A549 (cell line): ENCODE measurements at regions not wholly inside any gene's neighbourhood (a gene's known extent, or its start where the extent isn't known, plus 50 kb on each side); places are given as distances from the start of the nearest gene placed in this dataset.

Source experiments
- ATAC-seq, 2 experiments: fragments of 200-7000 bp in 1 of 2; fragments of >200 bp in 1 of 2; cut with Nextera tagmentation in 1 of 2; cut with Tn5 transposase in 1 of 2; 3 replicates each; pipeline versions ENCODE4 v1.8.0 to v1.9.1; 2018 to 2020; ENCODE audit warnings: mild to moderate bottlenecking in 1 of 2, moderate library complexity in 1 of 2
- CTCF ChIA-PET: fragments of 300-600 bp; sonication (Branson Sonifier 250); formaldehyde crosslinking; extraction: SDS; loops from one replicate; lab custom pipeline; 2021; ENCODE audit warnings: antibody characterized with exemption, inconsistent platforms; lab: Yijun Ruan, JAX
- POLR2A ChIA-PET: fragments of 350-600 bp; formaldehyde crosslinking; extraction: SDS; loops from one replicate; lab custom pipeline; 2021; ENCODE audit warnings: antibody characterized with exemption, inconsistent platforms; lab: Yijun Ruan, JAX
- DNase-seq, 2 experiments: peaks; one replicate each; pipeline versions ENCODE4 v3.0.0 to v3.0.0-alpha.2; 2011 to 2016; ENCODE audit warnings: low read depth in 1 of 2, low spot score in 1 of 2
- FAIRE-seq: peaks from 2 replicates; lab custom pipeline; 2011; peaks lifted over from hg19 to GRCh38; lab: Jason Lieb, UNC
- H3K27ac ChIP-seq, 2 experiments: fragments of >200 bp; sonication (Bioruptor Twin); formaldehyde crosslinking; 3 replicates each; pipeline ENCODE4 v1.5.1; 2016 to 2017
- H3K4me1 ChIP-seq: fragments of >200 bp; sonication (Bioruptor Twin); formaldehyde crosslinking; 3 replicates; pipeline ENCODE4 v1.6.1; 2016
- H3K4me2 ChIP-seq: fragments of >200 bp; sonication (Bioruptor Twin); formaldehyde crosslinking; 3 replicates; pipeline ENCODE4 v1.6.1; 2016
- H3K4me3 ChIP-seq: fragments of >200 bp; sonication (Bioruptor Twin); formaldehyde crosslinking; 3 replicates; pipeline ENCODE4 v1.5.1; 2016
- H3K9me3 ChIP-seq: fragments of >200 bp; sonication (Bioruptor Twin); formaldehyde crosslinking; 3 replicates; pipeline ENCODE4 v1.6.1; 2016
- CBX2 ChIP-seq: fragments of 200-600 bp; sonication (generic); IDR thresholded peaks from 2 replicates; pipeline ENCODE4 v1.6.1; 2016; ENCODE audit warnings: low read depth, mild to moderate bottlenecking, borderline replicate concordance
- CBX8 ChIP-seq: fragments of 200-600 bp; sonication (generic); IDR thresholded peaks from 2 replicates; pipeline ENCODE4 v1.6.1; 2016
- CEBPB ChIP-seq, 2 experiments: fragments of >200 bp in 1 of 2; sonication (Bioruptor Twin) in 1 of 2; formaldehyde crosslinking in 1 of 2; IDR thresholded peaks; 2 replicates each; pipeline ENCODE4 v1.6.1; 2012 to 2016
- CHD4 ChIP-seq: fragments of 200-600 bp; sonication (generic); IDR thresholded peaks from 2 replicates; pipeline ENCODE4 v1.6.1; 2016; ENCODE audit warnings: antibody characterized with exemption, mild to moderate bottlenecking, borderline replicate concordance
- EP300 ChIP-seq, 2 experiments: fragments of >200 bp; sonication (Bioruptor Twin); formaldehyde crosslinking; IDR thresholded peaks; 2 replicates in 1 of 2; 3 replicates in 1 of 2; pipeline ENCODE4 v1.6.1; 2016 to 2017
- FOSL2 ChIP-seq, 2 experiments: fragments of 450-650 bp in 1 of 2; fragments of >200 bp in 1 of 2; sonication (Bioruptor Twin) in 1 of 2; formaldehyde crosslinking; IDR thresholded peaks; 2 replicates each; pipeline versions ENCODE4 v1.5.0 to v1.6.1; 2016 to 2020; ENCODE audit warnings: mild to moderate bottlenecking in 1 of 2, moderate library complexity in 1 of 2
- FOXS1 ChIP-seq: fragments of 250-450 bp; sonication (Bioruptor Pico); IDR thresholded peaks from 2 replicates; pipeline ENCODE4 v1.5.0; 2020; ENCODE audit warnings: mild to moderate bottlenecking, moderate library complexity
- GATA3 ChIP-seq: IDR thresholded peaks from 2 replicates; pipeline ENCODE4 v1.6.1; 2012; ENCODE audit warnings: borderline replicate concordance
- HDAC2 ChIP-seq: fragments of 200-600 bp; sonication (generic); IDR thresholded peaks from 2 replicates; pipeline ENCODE4 v1.6.1; 2016
- HMGXB4 ChIP-seq: fragments of 250-450 bp; sonication (Bioruptor Pico); IDR thresholded peaks from 2 replicates; pipeline ENCODE4 v1.5.0; 2021; ENCODE audit warnings: mild to moderate bottlenecking, moderate library complexity, borderline replicate concordance
- HOXA7 ChIP-seq: fragments of 250-450 bp; sonication (Bioruptor Pico); IDR thresholded peaks from 2 replicates; pipeline ENCODE4 v1.5.0; 2020; ENCODE audit warnings: mild to moderate bottlenecking, moderate library complexity
- HOXB13 ChIP-seq: fragments of 250-450 bp; sonication (Bioruptor Pico); IDR thresholded peaks from 2 replicates; pipeline ENCODE4 v1.5.0; 2020; ENCODE audit warnings: low read depth, mild to moderate bottlenecking, moderate library complexity
- JUN ChIP-seq, 2 experiments: fragments of >200 bp; sonication (Bioruptor Twin); formaldehyde crosslinking; IDR thresholded peaks; 2 replicates in 1 of 2; 3 replicates in 1 of 2; pipeline ENCODE4 v1.6.1; 2016 to 2017
- JUNB ChIP-seq: fragments of >200 bp; sonication (Bioruptor Twin); formaldehyde crosslinking; IDR thresholded peaks from 2 replicates; pipeline ENCODE4 v1.6.1; 2016
- KDM1A ChIP-seq: fragments of 200-600 bp; sonication (generic); IDR thresholded peaks from 2 replicates; pipeline ENCODE4 v1.6.1; 2016; ENCODE audit warnings: low read depth, mild to moderate bottlenecking
- NPAS2 ChIP-seq: fragments of 250-450 bp; sonication (Bioruptor Pico); IDR thresholded peaks from 2 replicates; pipeline ENCODE4 v1.8.0; 2022; ENCODE audit warnings: mild to moderate bottlenecking, moderate library complexity, borderline replicate concordance
- NR3C1 ChIP-seq: fragments of >200 bp; sonication (Bioruptor Twin); formaldehyde crosslinking; IDR thresholded peaks from 3 replicates; pipeline ENCODE4 v1.6.1; 2017
- RAD21 ChIP-seq, 2 experiments: fragments of >200 bp in 1 of 2; sonication (Bioruptor Twin) in 1 of 2; formaldehyde crosslinking in 1 of 2; IDR thresholded peaks in 1 of 2; conservative IDR thresholded peaks in 1 of 2; 2 replicates in 1 of 2; 3 replicates in 1 of 2; pipeline ENCODE4 v1.6.1; 2012 to 2018; ENCODE audit warnings: inconsistent platforms in 1 of 2
- SREBF2 ChIP-seq: fragments of 450-650 bp; IDR thresholded peaks from 2 replicates; pipeline ENCODE4 v1.6.1; 2014; ENCODE audit warnings: mild to moderate bottlenecking, moderate library complexity
- WGBS: methylation state at CpG from one replicate; pipeline ENCODE4 v1.1.6; 2017; ENCODE audit errors: missing lambda C conversion rate; 5-methylcytosine and 5-hydroxymethylcytosine counted together
- TF ChIP-seq, protein P1 (sequence below): fragments of >200 bp; sonication (Bioruptor Twin); formaldehyde crosslinking; IDR thresholded peaks from 3 replicates; pipeline ENCODE4 v1.6.1; 2016
- TF ChIP-seq, protein P2 (sequence below): IDR thresholded peaks from 2 replicates; pipeline ENCODE4 v1.6.1; 2012; ENCODE audit warnings: low read depth, borderline replicate concordance

GRCh38 chr6:56400273-56400672 lies 152.9 kb upstream of the COL21A1 start:
- peak; percentile 73 to 85 for ATAC-seq
- ChIA-PET POLR2A (no interaction called here), CTCF (interaction anchor here (0.9 to 1.0 kb wide), 2 partner anchors 10 to 30 kb away, joined by 3 to 4 read pairs; no protein-coding TSS in a partner anchor)
- Histone ChIP-seq H3K4me2 (peak overlapping the region; percentile 77), H3K4me1 (peaks cover 20% of the 10 kb centered on the region), H3K4me3 (peak overlapping the region; percentile 18; the same call in 1 of the 3 replicates), H3K9me3 (peaks cover 13% of the 10 kb centered on the region), H3K27ac (peak overlapping the region; percentile 49 to 77)
- TF ChIP-seq FOSL2 (IDR thresholded peaks at IDR 0.05) (no peak), FOSL2 (CRISPR knock-in tag; IDR thresholded peaks at IDR 0.05) (peak; percentile 37; the same call in 1 of the 2 replicates), EP300 (IDR thresholded peaks at IDR 0.05) (no peak)
- DNase-seq: peak; percentile 14 to 17
- no peak for FAIRE-seq
- 11% methylated on average over 4 of the region's 4 CpGs for WGBS

GRCh38 chr6:56399672-56400263 lies 152.4 kb upstream of the COL21A1 start:
- Histone ChIP-seq H3K27ac (peak overlapping the region; percentile 49 to 77), H3K4me1 (peaks cover 16% of the 10 kb centered on the region), H3K4me2 (peak overlapping the region; percentile 77), H3K9me3 (peaks cover 13% of the 10 kb centered on the region), H3K4me3 (peak overlapping the region; percentile 18; the same call in 1 of the 3 replicates)
- ChIA-PET POLR2A (no interaction called here), CTCF (interaction anchor here (0.9 to 1.0 kb wide), 2 partner anchors 11 to 29 kb away, joined by 3 to 4 read pairs; no protein-coding TSS in a partner anchor)
- peak; percentile 75 to 80 for ATAC-seq
- TF ChIP-seq, protein P1, sequence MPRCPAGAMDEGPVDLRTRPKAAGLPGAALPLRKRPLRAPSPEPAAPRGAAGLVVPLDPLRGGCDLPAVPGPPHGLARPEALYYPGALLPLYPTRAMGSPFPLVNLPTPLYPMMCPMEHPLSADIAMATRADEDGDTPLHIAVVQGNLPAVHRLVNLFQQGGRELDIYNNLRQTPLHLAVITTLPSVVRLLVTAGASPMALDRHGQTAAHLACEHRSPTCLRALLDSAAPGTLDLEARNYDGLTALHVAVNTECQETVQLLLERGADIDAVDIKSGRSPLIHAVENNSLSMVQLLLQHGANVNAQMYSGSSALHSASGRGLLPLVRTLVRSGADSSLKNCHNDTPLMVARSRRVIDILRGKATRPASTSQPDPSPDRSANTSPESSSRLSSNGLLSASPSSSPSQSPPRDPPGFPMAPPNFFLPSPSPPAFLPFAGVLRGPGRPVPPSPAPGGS: peak; percentile 61; the same call in 1 of the 3 replicates
- TF ChIP-seq CEBPB (IDR thresholded peaks at IDR 0.05) (no peak), NPAS2 (no peak), HDAC2 (peak; percentile 43; the same call in 1 of the 2 replicates), JUNB (peak; percentile 48; the same call in 1 of the 2 replicates), CBX8 (no peak), NR3C1 (no peak), FOXS1 (CRISPR knock-in tag) (no peak), CHD4 (peak; percentile 67; the same call in 1 of the 2 replicates), KDM1A (peak; percentile 81; the same call in 1 of the 2 replicates), FOSL2 (IDR thresholded peaks at IDR 0.05) (no peak), FOSL2 (CRISPR knock-in tag; IDR thresholded peaks at IDR 0.05) (0 out of 2 replicates have a peak, but pooled peaks have one; percentile 2), EP300 (IDR thresholded peaks at IDR 0.05) (peak; percentile 54 to 55; a peak in 4 of 5 replicates), GATA3 (peak; percentile 66; the same call in 1 of the 2 replicates), HOXA7 (CRISPR knock-in tag) (no peak), RAD21 (conservative IDR thresholded peaks at IDR 0.05 in 1 of 2, IDR thresholded peaks at IDR 0.05 in 1 of 2) (0 out of 5 replicates have a peak, but pooled peaks of 1 of the 2 experiments have one; percentile 6), CBX2 (no peak), JUN (IDR thresholded peaks at IDR 0.05) (peak; percentile 40 to 70; a peak in 3 of 5 replicates), SREBF2 (no peak), HOXB13 (no peak), HMGXB4 (CRISPR knock-in tag) (no peak)
- TF ChIP-seq, protein P2, sequence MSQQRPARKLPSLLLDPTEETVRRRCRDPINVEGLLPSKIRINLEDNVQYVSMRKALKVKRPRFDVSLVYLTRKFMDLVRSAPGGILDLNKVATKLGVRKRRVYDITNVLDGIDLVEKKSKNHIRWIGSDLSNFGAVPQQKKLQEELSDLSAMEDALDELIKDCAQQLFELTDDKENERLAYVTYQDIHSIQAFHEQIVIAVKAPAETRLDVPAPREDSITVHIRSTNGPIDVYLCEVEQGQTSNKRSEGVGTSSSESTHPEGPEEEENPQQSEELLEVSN: no peak
- no peak for FAIRE-seq
- WGBS: 5% methylated on average over 10 of the region's 10 CpGs
- peak in 1 of 2 experiments; percentile 69 for DNase-seq
